A549 (cell line): ENCODE measurements at regions not wholly inside any gene's neighbourhood (a gene's known extent, or its start where the extent isn't known, plus 50 kb on each side); places are given as distances from the start of the nearest gene placed in this dataset.

Experiments used
- ATAC-seq, 2 experiments: fragments of 200-7000 bp in 1 of 2; fragments of >200 bp in 1 of 2; cut with Nextera tagmentation in 1 of 2; cut with Tn5 transposase in 1 of 2; 3 replicates each; pipeline versions ENCODE4 v1.8.0 to v1.9.1; 2018 to 2020; ENCODE audit warnings: mild to moderate bottlenecking in 1 of 2, moderate library complexity in 1 of 2
- CTCF ChIA-PET: fragments of 300-600 bp; sonication (Branson Sonifier 250); formaldehyde crosslinking; extraction: SDS; loops from one replicate; lab custom pipeline; 2021; ENCODE audit warnings: antibody characterized with exemption, inconsistent platforms; lab: Yijun Ruan, JAX
- POLR2A ChIA-PET: fragments of 350-600 bp; formaldehyde crosslinking; extraction: SDS; loops from one replicate; lab custom pipeline; 2021; ENCODE audit warnings: antibody characterized with exemption, inconsistent platforms; lab: Yijun Ruan, JAX
- DNase-seq, 2 experiments: peaks; one replicate each; pipeline versions ENCODE4 v3.0.0 to v3.0.0-alpha.2; 2011 to 2016; ENCODE audit warnings: low read depth in 1 of 2, low spot score in 1 of 2
- FAIRE-seq: peaks from 2 replicates; lab custom pipeline; 2011; peaks lifted over from hg19 to GRCh38; lab: Jason Lieb, UNC
- H3K27ac ChIP-seq, 2 experiments: fragments of >200 bp; sonication (Bioruptor Twin); formaldehyde crosslinking; 3 replicates each; pipeline ENCODE4 v1.5.1; 2016 to 2017
- H3K4me1 ChIP-seq: fragments of >200 bp; sonication (Bioruptor Twin); formaldehyde crosslinking; 3 replicates; pipeline ENCODE4 v1.6.1; 2016
- H3K4me2 ChIP-seq: fragments of >200 bp; sonication (Bioruptor Twin); formaldehyde crosslinking; 3 replicates; pipeline ENCODE4 v1.6.1; 2016
- H3K4me3 ChIP-seq: fragments of >200 bp; sonication (Bioruptor Twin); formaldehyde crosslinking; 3 replicates; pipeline ENCODE4 v1.5.1; 2016
- H3K9me3 ChIP-seq: fragments of >200 bp; sonication (Bioruptor Twin); formaldehyde crosslinking; 3 replicates; pipeline ENCODE4 v1.6.1; 2016
- ATOH8 ChIP-seq: fragments of 250-450 bp; sonication (Bioruptor Pico); IDR thresholded peaks from 2 replicates; pipeline ENCODE4 v1.5.0; 2020; ENCODE audit warnings: low read depth, mild to moderate bottlenecking, moderate library complexity
- BCL3 ChIP-seq: fragments of >200 bp; sonication (Bioruptor Twin); formaldehyde crosslinking; IDR thresholded peaks from 3 replicates; pipeline ENCODE4 v1.6.1; 2016
- CBX2 ChIP-seq: fragments of 200-600 bp; sonication (generic); IDR thresholded peaks from 2 replicates; pipeline ENCODE4 v1.6.1; 2016; ENCODE audit warnings: low read depth, mild to moderate bottlenecking, borderline replicate concordance
- CEBPB ChIP-seq, 2 experiments: fragments of >200 bp in 1 of 2; sonication (Bioruptor Twin) in 1 of 2; formaldehyde crosslinking in 1 of 2; IDR thresholded peaks; 2 replicates each; pipeline ENCODE4 v1.6.1; 2012 to 2016
- E2F6 ChIP-seq: IDR thresholded peaks from 2 replicates; pipeline ENCODE4 v1.6.1; 2012; ENCODE audit warnings: low read depth, borderline replicate concordance
- ELK1 ChIP-seq: fragments of 150-350 bp; IDR thresholded peaks from 2 replicates; pipeline ENCODE4 v1.6.1; 2014; ENCODE audit warnings: low read depth, mild to moderate bottlenecking, low read length
- EP300 ChIP-seq, 2 experiments: fragments of >200 bp; sonication (Bioruptor Twin); formaldehyde crosslinking; IDR thresholded peaks; 2 replicates in 1 of 2; 3 replicates in 1 of 2; pipeline ENCODE4 v1.6.1; 2016 to 2017
- ESRRA ChIP-seq: fragments of 150-350 bp; IDR thresholded peaks from 2 replicates; pipeline ENCODE4 v1.6.1; 2014; ENCODE audit warnings: mild to moderate bottlenecking, low read length, borderline replicate concordance
- FOSB ChIP-seq: fragments of 250-450 bp; sonication (Bioruptor Pico); IDR thresholded peaks from 2 replicates; pipeline ENCODE4 v1.5.0; 2020; ENCODE audit warnings: mild to moderate bottlenecking, moderate library complexity
- JUN ChIP-seq, 2 experiments: fragments of >200 bp; sonication (Bioruptor Twin); formaldehyde crosslinking; IDR thresholded peaks; 2 replicates in 1 of 2; 3 replicates in 1 of 2; pipeline ENCODE4 v1.6.1; 2016 to 2017
- JUNB ChIP-seq: fragments of >200 bp; sonication (Bioruptor Twin); formaldehyde crosslinking; IDR thresholded peaks from 2 replicates; pipeline ENCODE4 v1.6.1; 2016
- KDM1A ChIP-seq: fragments of 200-600 bp; sonication (generic); IDR thresholded peaks from 2 replicates; pipeline ENCODE4 v1.6.1; 2016; ENCODE audit warnings: low read depth, mild to moderate bottlenecking
- KDM5A ChIP-seq: fragments of 200-600 bp; sonication (generic); IDR thresholded peaks from 2 replicates; pipeline ENCODE4 v1.6.1; 2016; ENCODE audit warnings: antibody characterized with exemption, mild to moderate bottlenecking
- MAFK ChIP-seq: fragments of 450-650 bp; IDR thresholded peaks from 2 replicates; pipeline ENCODE4 v1.6.1; 2014; ENCODE audit not compliant: partially characterized antibody
- MAX ChIP-seq: IDR thresholded peaks from 2 replicates; pipeline ENCODE4 v1.6.1; 2012
- MAZ ChIP-seq: fragments of 150-350 bp; IDR thresholded peaks from 2 replicates; pipeline ENCODE4 v1.6.1; 2014; ENCODE audit warnings: antibody characterized with exemption, low read depth, low read length, borderline replicate concordance
- NR3C1 ChIP-seq: fragments of >200 bp; sonication (Bioruptor Twin); formaldehyde crosslinking; IDR thresholded peaks from 3 replicates; pipeline ENCODE4 v1.6.1; 2017
- PBX3 ChIP-seq: IDR thresholded peaks from 2 replicates; pipeline ENCODE4 v1.6.1; 2012
- POLR2A ChIP-seq: IDR thresholded peaks from 2 replicates; pipeline ENCODE4 v1.6.1; 2012; ENCODE audit warnings: mild to moderate bottlenecking, low read length
- RAD21 ChIP-seq, 2 experiments: fragments of >200 bp in 1 of 2; sonication (Bioruptor Twin) in 1 of 2; formaldehyde crosslinking in 1 of 2; IDR thresholded peaks in 1 of 2; conservative IDR thresholded peaks in 1 of 2; 2 replicates in 1 of 2; 3 replicates in 1 of 2; pipeline ENCODE4 v1.6.1; 2012 to 2018; ENCODE audit warnings: inconsistent platforms in 1 of 2
- RCOR1 ChIP-seq: fragments of 150-350 bp; IDR thresholded peaks from 2 replicates; pipeline ENCODE4 v1.6.1; 2014; ENCODE audit warnings: antibody characterized with exemption, low read length, low read depth
- REST ChIP-seq: fragments of 200-600 bp; sonication (generic); IDR thresholded peaks from 2 replicates; pipeline ENCODE4 v1.6.1; 2016; ENCODE audit warnings: antibody characterized with exemption, mild to moderate bottlenecking, moderate library complexity
- RNF2 ChIP-seq: fragments of 200-600 bp; sonication (generic); IDR thresholded peaks from 2 replicates; pipeline ENCODE4 v1.6.1; 2016; ENCODE audit warnings: low read depth, mild to moderate bottlenecking, antibody characterized with exemption, moderate library complexity, borderline replicate concordance
- SMC3 ChIP-seq: fragments of >200 bp; sonication (Bioruptor Twin); formaldehyde crosslinking; IDR thresholded peaks from 3 replicates; pipeline ENCODE4 v1.6.1; 2018; ENCODE audit warnings: inconsistent platforms
- SREBF2 ChIP-seq: fragments of 450-650 bp; IDR thresholded peaks from 2 replicates; pipeline ENCODE4 v1.6.1; 2014; ENCODE audit warnings: mild to moderate bottlenecking, moderate library complexity
- TP53 ChIP-seq: fragments of 250-450 bp; sonication (Bioruptor Pico); IDR thresholded peaks from 2 replicates; pipeline ENCODE4 v1.5.0; 2021; ENCODE audit warnings: mild to moderate bottlenecking, moderate library complexity
- ZSCAN20 ChIP-seq: fragments of 250-450 bp; sonication (Bioruptor Pico); IDR thresholded peaks from 2 replicates; pipeline ENCODE4 v1.8.0; 2022; ENCODE audit warnings: mild to moderate bottlenecking, moderate library complexity
- whole genome bisulfite sequencing: methylation state at CpG from one replicate; pipeline ENCODE4 v1.1.6; 2017; ENCODE audit errors: missing lambda C conversion rate; 5-methylcytosine and 5-hydroxymethylcytosine counted together

GRCh38 chr1:105373681-105374080 is 1624.0 kb downstream of the AMY1C start (continued):
- no peak for TF ChIP-seq MAX

- TF ChIP-seq NR3C1 (no peak), RNF2 (no peak), SMC3 (no peak), KDM5A (no peak), MAFK (no peak), SREBF2 (no peak), BCL3 (no peak), RCOR1 (no peak)
- 6% methylated on average over 1 of the region's 1 CpG for WGBS
- DNase-seq (no peak), ATAC-seq (no peak), FAIRE-seq (no peak)
- no peak overlapping the region for H3K4me2 ChIP-seq
- POLR2A ChIA-PET = no interaction called here
- no peaks in the 10 kb centered on the region for H3K9me3 ChIP-seq
- H3K4me1 ChIP-seq = no peaks in the 10 kb centered on the region
- no peak overlapping the region for H3K27ac ChIP-seq
- H3K4me3 ChIP-seq = no peak overlapping the region
- CTCF ChIA-PET = no interaction called here
These were observed 1636.8 kb downstream of the AMY1C start for GRCh38 chr1:105386489-105386888.

- no peak overlapping the region for H3K27ac ChIP-seq
- no peaks in the 10 kb centered on the region for H3K4me1 ChIP-seq
- FAIRE-seq (no peak), ATAC-seq (no peak)
- CTCF ChIA-PET = interaction anchor here (0.6 kb wide), 1 partner anchor 67 kb away, joined by 3 read pairs; no protein-coding TSS in a partner anchor
- TF ChIP-seq REST (no peak), E2F6 (no peak), JUN (IDR thresholded peaks at IDR 0.05) (no peak), KDM1A (no peak), TP53 (CRISPR knock-in tag) (no peak), EP300 (IDR thresholded peaks at IDR 0.05) (no peak), PBX3 (no peak), FOSB (CRISPR knock-in tag) (no peak)
- TF ChIP-seq, all 56 proteins: peak for 0
- Histone ChIP-seq H3K4me3 (no peak overlapping the region), H3K4me2 (no peak overlapping the region), H3K9me3 (no peaks in the 10 kb centered on the region)
- DNase-seq = no peak
- WGBS = 14% methylated on average over 2 of the region's 2 CpGs
- POLR2A ChIA-PET = no interaction called here
These were observed 1646.3 kb downstream of the AMY1C start for GRCh38 chr1:105396001-105396400.

- Histone ChIP-seq H3K27ac (no peak overlapping the region), H3K4me3 (no peak overlapping the region), H3K4me1 (no peaks in the 10 kb centered on the region), H3K9me3 (no peaks in the 10 kb centered on the region), H3K4me2 (no peak overlapping the region)
- ChIA-PET CTCF (no interaction called here), POLR2A (no interaction called here)
- no peak for FAIRE-seq
- no peak for DNase-seq
- ATAC-seq = no peak
- TF ChIP-seq CBX2 (no peak), JUNB (no peak), ESRRA (no peak), CEBPB (IDR thresholded peaks at IDR 0.05) (no peak), KDM5A (no peak), EP300 (IDR thresholded peaks at IDR 0.05) (no peak), ELK1 (no peak), MAFK (no peak), POLR2A (no peak), RAD21 (conservative IDR thresholded peaks at IDR 0.05 in 1 of 2, IDR thresholded peaks at IDR 0.05 in 1 of 2) (no peak), ATOH8 (no peak), ZSCAN20 (CRISPR knock-in tag) (no peak), MAZ (no peak)
These were observed 1649.2 kb downstream of the AMY1C start for GRCh38 chr1:105398909-105399308.
